GM12878 (cell line): ENCODE measurements at regions not wholly inside any gene's neighbourhood (a gene's known extent, or its start where the extent isn't known, plus 50 kb on each side); places are given as distances from the start of the nearest gene placed in this dataset.

Experiments
- ATAC-seq: fragments of 200-7000 bp; cut with Tn5 transposase; 3 replicates; pipeline ENCODE4 v1.9.1; 2020; ENCODE audit warnings: mild to moderate bottlenecking, moderate library complexity
- BruUV-seq: library from RNA; stranded (reverse); fragments of 400-500 nt; replicated peaks from 2 replicates; lab custom pipeline; 2021; lab: Mats Ljungman, UMichigan
- CTCF ChIA-PET: fragments of 300-600 bp; sonication (Branson Sonifier 250); formaldehyde crosslinking; extraction: SDS; loops from one replicate; lab custom pipeline; 2021; ENCODE audit warnings: inconsistent platforms; lab: Yijun Ruan, JAX
- POLR2A ChIA-PET: fragments of 350-600 bp; formaldehyde crosslinking; extraction: SDS; loops from one replicate; lab custom pipeline; 2021; ENCODE audit warnings: inconsistent platforms; lab: Charles Lee
- RAD21 ChIA-PET: fragments of 300-600 bp; sonication (Branson Sonifier 250); formaldehyde crosslinking; loops from one replicate; lab custom pipeline; 2023; ENCODE audit warnings: antibody characterized with exemption; ENCODE audit not compliant: unreplicated experiment; lab: Charles Lee
- SMC1A ChIA-PET: fragments of 300-600 bp; sonication (Branson Sonifier 250); formaldehyde crosslinking; loops from one replicate; lab custom pipeline; 2023; ENCODE audit not compliant: unreplicated experiment, uncharacterized antibody; lab: Charles Lee
- DNase-seq: peaks from one replicate; pipeline ENCODE4 v3.0.0-alpha.2; 2011; ENCODE audit warnings: low read depth, low spot score
- FAIRE-seq: peaks from 3 replicates; lab custom pipeline; 2011; peaks lifted over from hg19 to GRCh38; lab: Jason Lieb, UNC
- H2AFZ ChIP-seq: 2 replicates; pipeline ENCODE4 v1.6.0; 2011; ENCODE audit warnings: low read depth, low read length, control low read depth; ENCODE audit not compliant: control insufficient read depth
- H3K27ac ChIP-seq: 2 replicates; pipeline ENCODE4 v1.5.1; 2011; ENCODE audit warnings: control low read depth; ENCODE audit not compliant: control insufficient read depth, insufficient read depth
- H3K27me3 ChIP-seq, 2 experiments: replicated peaks in 1 of 2; 2 replicates each; pipeline versions ENCODE4 v1.6.0 to v1.6.1; 2011; ENCODE audit warnings: low read length in 1 of 2; ENCODE audit not compliant: control insufficient read depth in 2 of 2, insufficient read depth in 2 of 2
- H3K36me3 ChIP-seq, 2 experiments: 2 replicates each; pipeline ENCODE4 v1.5.1; 2011; ENCODE audit warnings: low read length in 1 of 2; ENCODE audit not compliant: control insufficient read depth in 2 of 2, insufficient read depth in 2 of 2
- H3K4me1 ChIP-seq: 2 replicates; pipeline ENCODE4 v1.6.1; 2011; ENCODE audit warnings: mild to moderate bottlenecking, low read length, moderate library complexity, mixed read lengths; ENCODE audit not compliant: control insufficient read depth, insufficient read depth
- H3K4me2 ChIP-seq: 2 replicates; pipeline ENCODE4 v1.6.0; 2011; ENCODE audit warnings: control low read depth; ENCODE audit not compliant: control insufficient read depth, insufficient read depth
- H3K4me3 ChIP-seq: fragments of 200-600 bp; sonication (generic); 2 replicates; pipeline ENCODE4 v1.5.1; 2016
- H3K79me2 ChIP-seq: 2 replicates; pipeline ENCODE4 v1.6.0; 2011; ENCODE audit warnings: low read length; ENCODE audit not compliant: control insufficient read depth, insufficient read depth
- H3K9ac ChIP-seq: 2 replicates; pipeline ENCODE4 v1.8.0; 2011; ENCODE audit warnings: low read length, control low read depth, mixed read lengths; ENCODE audit not compliant: control insufficient read depth, insufficient read depth
- H3K9me3 ChIP-seq: replicated peaks from 3 replicates; pipeline ENCODE4 v1.5.1; 2011; ENCODE audit warnings: mild to moderate bottlenecking, low read length; ENCODE audit not compliant: control insufficient read depth, insufficient read depth
- H4K20me1 ChIP-seq: 2 replicates; pipeline ENCODE4 v1.6.0; 2011; ENCODE audit not compliant: control insufficient read depth, insufficient read depth
- BRCA1 ChIP-seq: IDR thresholded peaks from 2 replicates; pipeline ENCODE4 v1.6.1; 2011; ENCODE audit warnings: low read depth, low read length, improper control_type of control experiment
- EP300 ChIP-seq, 2 experiments: fragments of 150-350 bp in 1 of 2; IDR thresholded peaks; 2 replicates each; pipeline ENCODE4 v1.6.1; 2011 to 2012; ENCODE audit warnings: low read depth in 2 of 2, low read length in 2 of 2, borderline replicate concordance in 1 of 2, improper control_type of control experiment in 1 of 2, inconsistent platforms in 1 of 2; ENCODE audit not compliant: control insufficient read depth in 1 of 2
- NRF1 ChIP-seq: conservative IDR thresholded peaks from 2 replicates; pipeline ENCODE4 v1.6.1; 2011; ENCODE audit warnings: mild to moderate bottlenecking, low read depth, low read length, improper control_type of control experiment
- POLR2AphosphoS5 ChIP-seq: IDR thresholded peaks from 2 replicates; pipeline ENCODE4 v1.6.1; 2011; ENCODE audit warnings: mild to moderate bottlenecking, low read length, inconsistent platforms
- TCF12 ChIP-seq: IDR thresholded peaks from 2 replicates; pipeline ENCODE4 v1.6.1; 2011; ENCODE audit warnings: low read depth, mild to moderate bottlenecking, low read length
- ZSCAN29 ChIP-seq: fragments of 450-650 bp; IDR thresholded peaks from 2 replicates; pipeline ENCODE4 v1.6.1; 2017; ENCODE audit warnings: mild to moderate bottlenecking, moderate library complexity
- WGBS: methylation state at CpG from one replicate; pipeline ENCODE4 v1.1.6; 2016; ENCODE audit warnings: low lambda C conversion rate; ENCODE audit not compliant: insufficient replicate concordance, insufficient coverage; ENCODE audit errors: missing lambda C conversion rate; 5-methylcytosine and 5-hydroxymethylcytosine counted together
- in situ Hi-C: fragments of 300-500 bp; cut with MboI; formaldehyde crosslinking; loops from 9 replicates; pipeline ENCODE4 v1.14.3; 2018; ENCODE audit warnings: mixed read lengths
- intact Hi-C: fragments of 100-400 bp; cut with micrococcal nuclease; formaldehyde crosslinking; loops from one replicate; pipeline ENCODE4 v1.14.2; 2022; ENCODE audit not compliant: unreplicated experiment
- TF ChIP-seq, protein P1 (sequence below): fragments of 450-650 bp; IDR thresholded peaks from 2 replicates; pipeline ENCODE4 v1.6.1; 2017; ENCODE audit warnings: borderline replicate concordance

GRCh38 chr12:124190312-124191023 is 104.4 kb upstream of the RFLNA start:
- Histone ChIP-seq H3K9ac (no peak overlapping the region), H2AFZ (no peak overlapping the region), H3K27ac (no peak overlapping the region), H3K4me1 (no peaks in the 10 kb centered on the region), H3K79me2 (no peaks in the 10 kb centered on the region), H3K4me2 (no peak overlapping the region), H3K4me3 (no peak overlapping the region), H3K36me3 (no peaks in the 10 kb centered on the region), H3K27me3 (0 out of 4 replicates have a peak, but pooled peaks cover 0 to 1% of the 10 kb centered on the region in 2 experiments), H4K20me1 (no peaks in the 10 kb centered on the region), H3K9me3 (no peaks in the 10 kb centered on the region; the same call in 2 of the 3 replicates)
- BruUV-seq, result no TSS peak
- intact Hi-C loops (no loop called here), in situ Hi-C loops (no loop called here)
- ChIA-PET POLR2A (no interaction called here), CTCF (no interaction called here), SMC1A (no interaction called here), RAD21 (no interaction called here)
- whole genome bisulfite sequencing, result 47% methylated on average over 14 of the region's 14 CpGs
- FAIRE-seq, result no peak
- TF ChIP-seq POLR2AphosphoS5 (no peak), EP300 (IDR thresholded peaks at IDR 0.05; ENCODE audit: borderline replicate concordance in 1 of 2, control insufficient read depth in 1 of 2, low read depth in 2 of 2, low read length in 2 of 2) (no peak), TCF12 (no peak), BRCA1 (no peak), ZSCAN29 (no peak), NRF1 (no peak)
- TF ChIP-seq, protein P1, sequence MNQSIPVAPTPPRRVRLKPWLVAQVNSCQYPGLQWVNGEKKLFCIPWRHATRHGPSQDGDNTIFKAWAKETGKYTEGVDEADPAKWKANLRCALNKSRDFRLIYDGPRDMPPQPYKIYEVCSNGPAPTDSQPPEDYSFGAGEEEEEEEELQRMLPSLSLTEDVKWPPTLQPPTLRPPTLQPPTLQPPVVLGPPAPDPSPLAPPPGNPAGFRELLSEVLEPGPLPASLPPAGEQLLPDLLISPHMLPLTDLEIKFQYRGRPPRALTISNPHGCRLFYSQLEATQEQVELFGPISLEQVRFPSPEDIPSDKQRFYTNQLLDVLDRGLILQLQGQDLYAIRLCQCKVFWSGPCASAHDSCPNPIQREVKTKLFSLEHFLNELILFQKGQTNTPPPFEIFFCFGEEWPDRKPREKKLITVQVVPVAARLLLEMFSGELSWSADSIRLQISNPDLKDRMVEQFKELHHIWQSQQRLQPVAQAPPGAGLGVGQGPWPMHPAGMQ, result no peak
- no peak for ATAC-seq
- DNase-seq, result no peak
